Gastroesophageal sphincter (tissue), 4 donors: ENCODE measurements at regions not wholly inside any gene's neighbourhood (a gene's known extent, or its start where the extent isn't known, plus 50 kb on each side); places are given as distances from the start of the nearest gene placed in this dataset.

ENCODE experiments used
- ATAC-seq: fragments of 150-250 bp; one replicate; pipeline ENCODE4 v1.9.1; 2016; ENCODE audit warnings: mild to moderate bottlenecking, moderate library complexity
- H3K27ac ChIP-seq, 4 donors: fragments of 200-600 bp; sonication (generic) in 3 of 4; 1 replicate in 3 of 4; 2 replicates in 1 of 4; pipeline ENCODE4 v1.5.1; 2016 to 2019
- H3K27me3 ChIP-seq: fragments of 200-600 bp; sonication (generic); one replicate; pipeline ENCODE4 v1.5.1; 2019
- H3K36me3 ChIP-seq, 2 donors: fragments of 200-600 bp; sonication (generic); one replicate each; pipeline ENCODE4 v1.5.1; 2019; ENCODE audit warnings: control low read depth in 1 of 2
- H3K4me1 ChIP-seq, 3 donors: fragments of 200-600 bp; sonication (generic); 1 replicate in 2 of 3; 2 replicates in 1 of 3; pipeline ENCODE4 v1.5.1; 2016 to 2019; ENCODE audit warnings: control low read depth in 2 of 3
- H3K4me3 ChIP-seq, 2 donors: fragments of 200-600 bp; sonication (generic); one replicate each; pipeline ENCODE4 v1.5.1; 2019; ENCODE audit warnings: mild to moderate bottlenecking in 1 of 2, moderate library complexity in 1 of 2
- H3K9me3 ChIP-seq, 3 donors: fragments of 200-600 bp; sonication (generic); one replicate each; pipeline ENCODE4 v1.5.1; 2017 to 2019; ENCODE audit warnings: control low read depth in 2 of 3
- EP300 ChIP-seq: sonication (generic); formaldehyde crosslinking; IDR thresholded peaks from one replicate; pipeline ENCODE4 v1.6.1; 2017; ENCODE audit warnings: antibody characterized with exemption, mild to moderate bottlenecking
- POLR2A ChIP-seq, 2 donors: fragments of 450-650 bp; IDR thresholded peaks; one replicate each; pipeline ENCODE4 v1.6.1; 2017; ENCODE audit warnings: antibody characterized with exemption in 2 of 2, mild to moderate bottlenecking in 2 of 2, moderate library complexity in 1 of 2
- POLR2AphosphoS5 ChIP-seq: sonication (generic); formaldehyde crosslinking; IDR thresholded peaks from one replicate; pipeline ENCODE4 v1.6.1; 2017; ENCODE audit warnings: antibody characterized with exemption
- WGBS, 2 donors: methylation state at CpG; one replicate each; pipeline ENCODE4 v1.1.5; 2018; ENCODE audit warnings: low coverage in 1 of 2; 5-methylcytosine and 5-hydroxymethylcytosine counted together
- TF ChIP-seq, protein P1 (sequence below), 4 experiments: fragments of 200-600 bp in 2 of 4; fragments of 450-650 bp in 2 of 4; sonication (generic) in 1 of 4; IDR thresholded peaks; one replicate each; pipeline ENCODE4 v1.5.1; 2017 to 2019; ENCODE audit warnings: antibody characterized with exemption in 4 of 4, mild to moderate bottlenecking in 2 of 4, moderate library complexity in 2 of 4

DNA sequence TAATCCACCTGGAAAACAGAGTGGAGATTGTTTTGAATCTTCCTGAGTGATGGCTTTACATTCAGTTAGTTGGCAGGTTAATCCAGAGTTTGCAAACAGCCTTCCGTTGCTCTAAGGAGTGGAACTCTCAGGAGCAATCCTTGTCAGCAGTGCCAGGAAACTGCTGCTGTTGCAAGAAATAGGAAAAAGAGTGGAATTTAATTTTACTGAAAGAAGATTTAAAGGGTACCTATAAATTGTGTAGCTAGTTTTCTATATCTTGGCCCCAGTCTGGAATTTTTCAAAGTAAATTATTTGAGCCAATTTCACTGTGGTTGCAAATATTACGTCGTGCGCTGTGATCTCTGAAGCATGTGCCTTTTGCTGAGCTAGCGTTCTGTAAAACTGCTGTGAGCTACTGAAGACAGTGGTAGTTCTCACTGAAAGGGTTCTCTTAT, 55.5 kb upstream of the SLC5A12 start:
- Histone ChIP-seq H3K4me1 (peaks cover 0 to 22% (median 4%) of the 10 kb centered on the region in 3 donors), H3K27me3 (no peaks in the 10 kb centered on the region), H3K27ac (peak overlapping the region in 1 of 4 donors; percentile 9), H3K4me3 (no peak overlapping the region), H3K9me3 (no peaks in the 10 kb centered on the region), H3K36me3 (no peaks in the 10 kb centered on the region)
- no peak for ATAC-seq
- 31 to 74% methylated on average over 4 to 5 of the region's 5 CpGs for WGBS, 2 donors
- TF ChIP-seq POLR2AphosphoS5 = no peak
- no peak for TF ChIP-seq POLR2A (IDR thresholded peaks at IDR 0.05)
- TF ChIP-seq, protein P1, sequence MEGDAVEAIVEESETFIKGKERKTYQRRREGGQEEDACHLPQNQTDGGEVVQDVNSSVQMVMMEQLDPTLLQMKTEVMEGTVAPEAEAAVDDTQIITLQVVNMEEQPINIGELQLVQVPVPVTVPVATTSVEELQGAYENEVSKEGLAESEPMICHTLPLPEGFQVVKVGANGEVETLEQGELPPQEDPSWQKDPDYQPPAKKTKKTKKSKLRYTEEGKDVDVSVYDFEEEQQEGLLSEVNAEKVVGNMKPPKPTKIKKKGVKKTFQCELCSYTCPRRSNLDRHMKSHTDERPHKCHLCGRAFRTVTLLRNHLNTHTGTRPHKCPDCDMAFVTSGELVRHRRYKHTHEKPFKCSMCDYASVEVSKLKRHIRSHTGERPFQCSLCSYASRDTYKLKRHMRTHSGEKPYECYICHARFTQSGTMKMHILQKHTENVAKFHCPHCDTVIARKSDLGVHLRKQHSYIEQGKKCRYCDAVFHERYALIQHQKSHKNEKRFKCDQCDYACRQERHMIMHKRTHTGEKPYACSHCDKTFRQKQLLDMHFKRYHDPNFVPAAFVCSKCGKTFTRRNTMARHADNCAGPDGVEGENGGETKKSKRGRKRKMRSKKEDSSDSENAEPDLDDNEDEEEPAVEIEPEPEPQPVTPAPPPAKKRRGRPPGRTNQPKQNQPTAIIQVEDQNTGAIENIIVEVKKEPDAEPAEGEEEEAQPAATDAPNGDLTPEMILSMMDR (IDR thresholded peaks at IDR 0.05) = no peak
- no peak for TF ChIP-seq EP300

DNA sequence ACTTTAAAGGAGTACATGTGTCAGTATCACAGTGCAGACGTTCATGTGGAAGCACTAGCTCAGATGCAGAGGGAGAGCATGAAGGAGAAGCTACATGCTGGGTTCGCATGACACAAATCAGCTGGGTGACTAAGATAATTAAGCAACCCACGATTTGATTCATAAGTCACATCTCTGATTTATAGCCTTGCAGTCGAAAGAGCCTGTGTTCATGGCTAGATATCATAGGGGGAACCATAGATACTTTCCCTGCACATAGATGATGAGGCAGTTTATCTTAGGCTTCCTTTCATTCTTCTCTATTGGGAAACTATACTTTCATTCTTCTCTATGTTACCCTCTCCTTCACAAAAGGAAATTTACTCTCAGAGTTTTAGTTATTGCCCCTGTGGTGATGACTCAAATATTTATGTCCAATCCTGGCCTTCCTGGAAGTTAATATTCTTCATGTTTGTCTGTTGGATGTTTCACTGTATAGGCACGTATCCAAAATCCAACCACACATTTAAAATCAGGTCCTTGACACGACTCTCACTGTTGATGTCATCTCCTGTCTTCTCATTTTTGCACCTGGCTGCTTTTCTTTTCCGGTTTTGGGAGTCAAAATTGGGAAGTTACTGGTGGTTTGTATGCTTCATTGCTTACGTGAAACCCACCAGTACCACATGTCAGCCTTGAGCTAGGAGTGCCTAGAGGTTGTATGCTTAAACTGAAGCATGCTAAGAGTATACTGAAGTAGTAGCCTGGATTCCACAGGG, 56.3 kb upstream of the SLC5A12 start:
- peak; percentile 9 for ATAC-seq
- peaks cover 0 to 22% (median 4%) of the 10 kb centered on the region in 3 donors for H3K4me1 ChIP-seq

DNA sequence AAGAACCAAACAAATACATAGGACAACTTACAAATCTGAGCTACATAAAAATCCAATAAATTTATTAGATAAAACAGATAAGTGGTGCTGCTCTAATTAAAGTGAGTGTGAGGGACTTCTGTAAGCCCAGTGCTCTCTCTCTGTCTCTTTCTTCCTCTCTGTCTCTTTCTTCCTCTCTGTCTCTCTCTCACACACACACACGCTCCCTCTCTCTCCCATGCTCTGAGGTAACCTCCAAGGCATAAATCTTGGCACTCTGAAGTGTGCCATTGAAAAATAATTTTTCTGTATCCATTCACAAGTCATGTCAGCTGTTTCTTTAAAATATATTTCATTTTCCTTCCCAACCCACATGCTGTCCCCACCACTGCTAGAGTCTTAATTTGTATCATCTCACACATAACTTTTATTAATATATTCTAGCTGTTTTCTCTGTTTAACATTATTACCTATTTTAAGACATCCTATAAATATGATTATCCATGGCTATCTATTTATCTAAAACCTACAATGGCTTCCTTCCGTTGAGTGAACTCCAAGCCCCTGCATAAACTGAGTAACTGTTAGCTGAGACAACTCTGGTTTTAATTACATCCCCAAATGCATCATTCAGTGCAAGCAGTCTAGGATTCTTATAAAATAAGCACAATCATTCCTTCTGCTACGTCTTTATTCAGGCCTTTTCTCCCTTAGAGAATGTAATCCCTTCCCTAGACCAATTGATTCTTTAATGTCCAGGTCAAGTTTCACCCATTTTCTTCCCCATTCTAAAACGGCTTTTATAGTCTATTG, 57.4 kb upstream of the SLC5A12 start:
- H3K27me3 ChIP-seq = no peaks in the 10 kb centered on the region
- no peak for ATAC-seq
- no peak overlapping the region for H3K27ac ChIP-seq
- no peaks in the 10 kb centered on the region for H3K36me3 ChIP-seq
- H3K9me3 ChIP-seq = peaks cover 0 to 7% (median 0%) of the 10 kb centered on the region in 3 donors
- peaks cover 0 to 22% (median 4%) of the 10 kb centered on the region in 3 donors for H3K4me1 ChIP-seq
- H3K4me3 ChIP-seq = no peak overlapping the region
- no peak for TF ChIP-seq EP300
- no peak for TF ChIP-seq POLR2A (IDR thresholded peaks at IDR 0.05)
- no peak for TF ChIP-seq POLR2AphosphoS5
- TF ChIP-seq, protein P1 (IDR thresholded peaks at IDR 0.05) = no peak
- WGBS, 2 donors = 56 to 89% methylated on average over 4 of the region's 4 CpGs

More for the DNA sequence above, 56.3 kb upstream of the SLC5A12 start:
- WGBS, 2 donors = 51 to 55% methylated on average over 8 of the region's 8 CpGs
- Histone ChIP-seq H3K9me3 (no peaks in the 10 kb centered on the region), H3K4me3 (no peak overlapping the region), H3K27me3 (no peaks in the 10 kb centered on the region), H3K27ac (peak overlapping the region in 1 of 4 donors; percentile 9), H3K36me3 (no peaks in the 10 kb centered on the region)
- no peak for TF ChIP-seq EP300
- TF ChIP-seq, protein P1 (IDR thresholded peaks at IDR 0.05) = no peak
- TF ChIP-seq POLR2AphosphoS5 = no peak
- TF ChIP-seq POLR2A (IDR thresholded peaks at IDR 0.05) = no peak

DNA sequence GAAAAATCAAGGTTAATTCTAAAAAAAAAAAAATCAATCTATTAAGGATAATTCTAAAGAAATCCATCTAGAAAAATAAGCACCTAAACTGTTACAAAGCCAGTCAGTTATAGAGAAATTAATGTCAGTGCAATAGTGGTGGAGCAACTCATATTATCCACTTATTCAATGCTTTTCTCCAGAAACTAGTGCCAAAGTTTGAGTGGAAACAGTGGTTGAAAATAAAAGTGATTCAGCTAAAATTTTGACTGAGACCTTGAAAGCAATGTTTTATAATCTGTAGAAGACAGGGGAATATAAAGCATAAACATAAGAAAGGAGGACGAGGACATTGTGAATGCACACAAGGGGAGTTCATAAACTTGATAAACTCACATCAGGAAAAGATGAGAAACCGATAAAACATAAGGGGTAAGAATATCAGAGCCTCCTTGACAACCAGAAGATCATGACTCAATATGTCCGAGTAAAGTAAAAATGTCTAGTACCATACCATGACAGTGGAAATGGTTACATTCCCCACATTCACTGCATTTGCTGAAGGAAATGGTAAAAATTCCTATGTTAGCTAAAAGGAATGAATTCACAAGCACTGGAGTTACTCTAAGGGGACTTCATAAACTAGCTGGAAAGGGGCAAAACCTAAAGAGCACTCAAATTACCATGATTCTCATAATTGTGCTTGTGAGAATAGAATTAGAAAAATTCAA, 58.7 kb upstream of the SLC5A12 start:
- H3K9me3 ChIP-seq = peaks cover 0 to 10% (median 0%) of the 10 kb centered on the region in 3 donors
- H3K4me3 ChIP-seq = no peak overlapping the region
- no peak overlapping the region for H3K27ac ChIP-seq
- H3K36me3 ChIP-seq = no peaks in the 10 kb centered on the region
- WGBS, 2 donors = 68 to 80% methylated on average over 3 of the region's 3 CpGs
- H3K4me1 ChIP-seq = peaks cover 0 to 22% (median 4%) of the 10 kb centered on the region in 3 donors
- ATAC-seq = no peak
- H3K27me3 ChIP-seq = no peaks in the 10 kb centered on the region
- TF ChIP-seq POLR2A (IDR thresholded peaks at IDR 0.05) (no peak), POLR2AphosphoS5 (no peak), EP300 (no peak)
- TF ChIP-seq, protein P1 (IDR thresholded peaks at IDR 0.05) = no peak
